Midbrain (tissue), 1 donor: ENCODE measurements at regions not wholly inside any gene's neighbourhood (a gene's known extent, or its start where the extent isn't known, plus 50 kb on each side); places are given as distances from the start of the nearest gene placed in this dataset.

ENCODE experiments used
- DNase-seq: peaks from one replicate; lab custom pipeline; 2025; lab: John Stamatoyannopoulos, UW

GRCh38 chr5:30932273-30933017 is 261.0 kb upstream of the CDH6 start:
- no peak for DNase-seq

DNA sequence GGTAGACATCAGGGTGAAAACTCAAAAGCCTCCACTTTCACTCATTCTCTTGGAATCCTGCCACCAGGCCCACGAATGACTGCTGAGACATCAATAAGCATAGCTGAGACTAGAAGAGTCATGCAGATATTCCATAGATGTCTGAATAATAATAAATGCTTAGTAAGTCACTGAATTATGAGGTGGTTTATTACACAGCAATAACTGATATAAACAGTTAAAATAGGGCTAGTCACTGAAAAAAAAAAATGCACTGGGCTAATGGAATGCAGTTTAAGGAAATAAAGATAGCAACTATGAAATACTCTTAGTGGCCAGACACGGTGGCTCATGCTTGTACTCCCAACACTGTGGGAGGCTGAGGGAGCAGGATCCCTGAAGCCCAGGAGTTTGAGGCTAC is 262.8 kb upstream of the CDH6 start:
- no peak for DNase-seq

DNA sequence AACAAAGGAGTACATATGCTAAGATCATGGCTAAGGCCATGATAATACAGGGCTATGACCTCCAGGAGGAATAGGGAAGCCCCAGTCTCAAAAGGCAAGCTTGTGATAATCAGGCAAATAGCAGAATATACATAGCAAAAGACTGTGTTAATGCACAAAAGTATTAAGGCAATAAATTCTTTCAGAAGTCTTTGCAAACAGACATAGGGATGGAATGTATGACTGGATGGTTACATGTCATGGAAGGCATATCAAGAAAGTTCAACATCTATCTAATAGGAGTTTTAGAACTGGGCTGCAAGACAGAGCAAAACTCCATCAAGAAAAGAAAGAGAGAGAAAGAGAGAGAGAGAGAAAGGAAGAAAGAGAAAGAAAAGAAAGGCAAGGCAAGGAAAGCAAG is 264.5 kb upstream of the CDH6 start:
- no peak for DNase-seq

- no peak for DNase-seq
These were observed 267.3 kb upstream of the CDH6 start for GRCh38 chr5:30926218-30926617.

DNA sequence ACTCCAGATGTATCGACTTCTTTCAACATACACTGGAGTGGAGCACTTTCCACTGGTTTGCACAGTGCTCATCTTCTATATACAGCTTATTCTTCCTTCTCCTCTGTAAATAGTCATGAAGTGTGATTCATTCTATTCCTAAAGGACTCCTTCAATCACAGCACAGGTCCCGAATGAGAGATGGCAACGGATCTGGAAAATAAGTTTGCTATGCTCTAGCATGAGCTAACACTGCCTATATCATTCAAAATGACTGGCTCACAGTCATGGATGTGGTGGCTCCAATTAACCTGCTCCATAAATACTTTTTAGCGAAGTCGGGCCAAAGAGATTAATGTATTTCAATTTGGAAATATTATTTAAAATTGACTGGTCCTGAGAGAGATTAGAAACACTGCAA is 272.1 kb upstream of the CDH6 start:
- DNase-seq = no peak

- no peak for DNase-seq
These were observed 275.3 kb upstream of the CDH6 start for GRCh38 chr5:30918171-30918570.

DNA sequence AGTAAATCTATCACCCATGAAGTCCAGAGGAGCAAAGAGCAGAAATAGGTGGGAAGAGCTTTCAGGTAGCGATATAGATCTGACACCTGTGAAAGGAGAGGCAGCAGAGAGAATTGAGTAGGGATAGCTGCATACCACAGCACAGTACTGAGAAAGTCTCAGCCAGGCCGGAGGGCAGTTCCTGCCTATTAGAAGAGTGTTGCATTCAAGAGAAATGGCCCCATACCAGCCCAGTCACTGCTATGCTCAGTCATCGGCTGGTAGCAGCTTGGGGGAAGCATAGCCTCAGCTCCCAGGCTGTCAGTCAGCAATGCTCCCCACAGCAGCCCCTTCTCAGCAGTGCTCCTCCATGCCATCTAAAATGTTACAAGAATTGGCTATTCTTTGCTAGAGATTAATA is 285.1 kb upstream of the CDH6 start:
- no peak for DNase-seq

DNA sequence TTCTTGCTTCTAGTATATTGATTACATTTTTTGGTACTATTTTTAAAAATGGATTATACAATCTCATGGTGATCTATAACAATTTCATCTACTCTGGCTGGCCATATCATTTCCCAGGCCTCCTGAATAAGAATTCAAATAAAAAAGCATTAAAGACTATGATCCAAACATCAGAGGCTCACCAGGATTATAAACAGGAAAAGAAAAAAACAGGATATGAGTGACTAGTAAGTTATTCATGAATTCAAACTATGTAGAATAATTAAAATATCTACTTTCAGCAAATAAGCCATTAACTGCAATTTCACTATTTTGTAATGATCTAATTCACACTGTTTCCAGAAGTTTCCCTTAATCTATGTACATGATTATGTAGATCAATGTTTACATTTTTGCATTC is 293.1 kb upstream of the CDH6 start:
- no peak for DNase-seq

- DNase-seq = no peak
These were observed 298.7 kb upstream of the CDH6 start for GRCh38 chr5:30894811-30895210.

GRCh38 chr5:30891660-30892059 is 301.8 kb upstream of the CDH6 start:
- no peak for DNase-seq

GRCh38 chr5:30890377-30890776 is 303.1 kb upstream of the CDH6 start:
- DNase-seq = no peak

DNA sequence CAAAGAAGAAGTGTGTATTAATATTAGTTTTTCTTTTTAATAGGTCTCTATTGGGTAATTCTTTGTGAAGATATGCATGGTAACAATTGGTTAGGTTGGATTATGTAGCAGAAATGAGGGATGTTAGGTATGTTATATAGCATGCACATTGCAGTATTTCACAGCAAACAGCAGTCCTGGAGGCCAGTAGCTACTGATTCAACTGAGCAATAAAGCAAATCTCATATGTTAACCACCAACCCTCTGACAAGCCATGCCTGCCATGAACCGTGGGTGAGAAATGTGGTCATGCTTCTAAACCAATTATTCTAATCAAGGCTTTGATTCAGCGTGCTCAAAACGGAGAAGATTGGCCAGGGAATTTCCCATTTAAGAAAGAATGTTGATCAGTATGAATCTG is 313.0 kb upstream of the CDH6 start:
- DNase-seq = no peak

- DNase-seq = no peak
These were observed 313.6 kb upstream of the CDH6 start for GRCh38 chr5:30879887-30880286.

GRCh38 chr5:30878746-30879145 is 314.7 kb upstream of the CDH6 start:
- DNase-seq = no peak

DNA sequence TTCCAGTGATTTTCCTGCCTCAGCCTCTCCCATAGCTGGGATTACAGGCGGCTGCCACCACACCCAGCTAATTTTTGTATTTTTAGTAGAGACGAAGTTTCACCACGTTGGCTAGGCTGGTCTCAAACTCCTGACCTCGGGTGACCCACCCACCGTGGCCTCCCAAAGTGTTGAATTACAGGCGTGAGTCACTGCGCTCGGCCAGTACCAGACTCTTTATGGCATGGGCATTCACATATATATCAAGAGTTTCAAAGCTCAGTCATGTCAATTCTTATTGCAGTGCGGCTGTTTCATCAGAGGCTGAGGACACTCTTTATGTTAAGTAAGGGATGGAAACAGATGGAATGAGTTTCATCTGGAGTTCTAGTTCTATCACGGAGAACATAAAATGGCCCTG is 315.2 kb upstream of the CDH6 start:
- DNase-seq = no peak

DNA sequence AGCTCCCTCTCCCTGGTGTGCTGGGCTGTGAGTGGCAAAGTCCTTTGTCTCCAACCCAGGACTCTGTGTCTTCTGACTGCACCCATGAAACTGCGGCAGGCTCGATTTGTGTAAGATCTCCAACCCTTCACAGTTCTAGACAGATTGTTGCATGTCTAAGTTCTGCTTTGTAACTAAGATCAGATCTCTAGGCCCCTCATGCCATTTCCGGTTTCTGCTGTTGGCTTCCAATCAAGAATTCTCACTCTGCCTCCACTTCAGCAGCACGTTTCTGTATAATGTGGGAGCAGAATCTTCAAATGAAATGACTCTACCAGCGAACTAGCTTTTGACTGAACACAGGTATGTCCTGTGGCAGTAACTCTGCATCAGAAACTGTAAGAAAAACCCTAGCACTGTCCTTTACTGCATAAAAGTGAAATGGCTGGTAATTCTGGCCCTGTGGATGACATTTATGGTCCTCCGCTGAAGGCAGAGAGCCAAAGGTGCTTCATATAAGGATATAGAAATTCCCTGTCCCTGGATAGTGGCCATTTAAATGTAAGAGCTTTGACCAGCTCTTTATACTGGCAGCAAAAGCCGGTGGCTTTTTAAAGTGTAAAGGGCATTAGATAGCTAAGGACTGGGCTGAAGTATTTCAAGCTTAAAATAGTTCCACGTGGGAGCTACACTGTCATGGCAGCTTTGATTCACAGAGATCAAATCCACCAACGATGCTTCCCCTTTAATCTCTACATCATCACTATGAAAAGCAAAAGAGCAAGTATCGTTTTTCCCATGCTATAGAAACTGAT is 319.0 kb upstream of the CDH6 start:
- no peak for DNase-seq

DNA sequence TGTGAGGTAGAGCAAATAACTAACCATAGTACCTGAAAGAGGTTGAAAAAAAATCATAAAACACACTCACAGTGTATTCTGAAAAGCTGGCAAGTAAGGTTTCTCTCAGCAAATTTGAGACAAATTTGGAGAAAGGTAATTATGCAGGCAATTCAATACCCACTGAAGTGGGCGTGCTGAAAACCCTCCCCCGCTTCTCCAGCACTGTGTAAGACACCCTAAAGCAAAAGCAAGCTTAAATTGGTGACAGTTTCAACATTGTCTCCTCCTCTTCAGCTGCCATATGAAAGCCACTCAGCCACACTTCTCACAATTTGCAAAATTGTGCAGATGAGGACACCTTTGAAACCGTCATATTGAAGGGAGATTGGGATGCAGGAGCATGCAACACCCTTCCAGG is 322.3 kb upstream of the CDH6 start:
- DNase-seq = no peak

- no peak for DNase-seq
These were observed 325.8 kb upstream of the CDH6 start for GRCh38 chr5:30867711-30868110.

- DNase-seq = no peak
These were observed 327.3 kb upstream of the CDH6 start for GRCh38 chr5:30866142-30866541.

- DNase-seq = no peak
These were observed 337.2 kb upstream of the CDH6 start for GRCh38 chr5:30856242-30856641.

GRCh38 chr5:30853158-30853557 is 340.3 kb upstream of the CDH6 start:
- DNase-seq = no peak

DNA sequence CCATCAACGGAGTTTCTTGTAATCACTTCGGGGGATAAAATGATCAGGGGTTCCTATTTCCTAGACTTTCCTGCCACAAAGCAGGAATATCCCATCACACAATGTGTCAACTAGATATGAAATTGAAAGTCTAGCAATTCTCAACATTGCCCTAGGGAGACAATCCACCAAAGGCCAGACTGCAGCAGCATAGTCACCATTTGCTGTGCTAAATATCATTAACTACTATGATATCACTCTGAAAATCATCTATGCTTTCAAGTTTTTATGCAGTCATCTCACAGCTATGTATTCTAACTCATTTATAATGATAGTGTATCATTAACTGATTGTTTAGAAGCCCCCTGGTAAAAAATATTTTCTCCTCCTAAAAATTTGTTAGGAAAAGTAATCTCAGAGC is 342.6 kb upstream of the CDH6 start:
- no peak for DNase-seq

DNA sequence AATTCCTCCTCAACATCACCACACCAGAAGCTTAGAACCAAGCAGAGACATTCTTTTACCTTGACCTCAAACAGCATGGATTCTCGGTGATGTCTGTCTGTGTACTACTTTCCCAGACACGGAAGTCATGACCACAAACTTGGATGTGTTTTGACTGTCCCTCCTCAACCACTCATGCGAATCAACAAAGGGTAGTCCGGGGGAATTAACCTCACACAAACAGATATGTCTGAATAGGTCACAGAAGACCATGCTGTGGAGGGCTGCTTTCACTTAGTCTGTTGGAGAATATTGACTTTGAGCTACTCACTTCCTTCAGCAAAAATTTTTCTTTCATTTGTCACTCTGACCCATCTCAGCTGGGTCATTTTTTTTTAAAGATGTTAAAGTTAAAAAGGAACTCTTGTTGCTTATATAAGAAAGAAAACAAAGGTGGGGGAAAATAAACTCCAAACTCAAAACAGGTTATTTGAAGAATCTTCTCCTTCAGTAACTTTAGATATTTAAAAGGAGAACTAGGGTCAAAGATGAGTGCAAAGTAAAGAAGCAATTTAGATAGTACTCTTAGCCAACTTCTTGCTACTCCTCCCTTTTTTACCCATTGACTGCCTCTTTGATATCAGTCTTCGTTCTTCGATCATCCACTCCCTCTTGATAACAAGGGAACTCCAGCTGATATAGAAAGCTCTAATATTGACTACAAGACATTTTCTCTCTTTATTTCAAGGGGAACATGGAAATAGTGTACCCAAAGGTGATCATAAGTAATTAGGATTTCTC is 343.4 kb upstream of the CDH6 start:
- DNase-seq = no peak
